Activated T-cell treated with anti-CD3 and anti-CD28 coated beads, Interleukin-2, amount 50 U/mL, for 4 hours (primary cell): ENCODE measurements at regions not wholly inside any gene's neighbourhood (a gene's known extent, or its start where the extent isn't known, plus 50 kb on each side); places are given as distances from the start of the nearest gene placed in this dataset.

Experiments
- ATAC-seq, 2 donors: fragments of 200-7000 bp; cut with Tn5 transposase; one replicate each; pipeline ENCODE4 v1.10.0; 2021
- DNase-seq: peaks from one replicate; pipeline ENCODE4 v3.0.0-alpha.2; 2020
- H3K27me3 Mint-ChIP-seq: one replicate; pipeline ENCODE4 v1.8.0; 2021; ENCODE audit warnings: low read depth, mixed read lengths
- H3K36me3 Mint-ChIP-seq: one replicate; pipeline ENCODE4 v1.8.0; 2022; ENCODE audit warnings: mixed read lengths; ENCODE audit not compliant: insufficient read depth
- H3K4me1 Mint-ChIP-seq: one replicate; pipeline ENCODE4 v1.8.0; 2021; ENCODE audit warnings: low read depth, mixed read lengths
- H3K4me3 Mint-ChIP-seq: one replicate; pipeline ENCODE4 v1.8.0; 2021; ENCODE audit warnings: mild to moderate bottlenecking, moderate library complexity, mixed read lengths
- H3K9me3 Mint-ChIP-seq: one replicate; pipeline ENCODE4 v1.8.0; 2021; ENCODE audit warnings: mixed read lengths

DNA sequence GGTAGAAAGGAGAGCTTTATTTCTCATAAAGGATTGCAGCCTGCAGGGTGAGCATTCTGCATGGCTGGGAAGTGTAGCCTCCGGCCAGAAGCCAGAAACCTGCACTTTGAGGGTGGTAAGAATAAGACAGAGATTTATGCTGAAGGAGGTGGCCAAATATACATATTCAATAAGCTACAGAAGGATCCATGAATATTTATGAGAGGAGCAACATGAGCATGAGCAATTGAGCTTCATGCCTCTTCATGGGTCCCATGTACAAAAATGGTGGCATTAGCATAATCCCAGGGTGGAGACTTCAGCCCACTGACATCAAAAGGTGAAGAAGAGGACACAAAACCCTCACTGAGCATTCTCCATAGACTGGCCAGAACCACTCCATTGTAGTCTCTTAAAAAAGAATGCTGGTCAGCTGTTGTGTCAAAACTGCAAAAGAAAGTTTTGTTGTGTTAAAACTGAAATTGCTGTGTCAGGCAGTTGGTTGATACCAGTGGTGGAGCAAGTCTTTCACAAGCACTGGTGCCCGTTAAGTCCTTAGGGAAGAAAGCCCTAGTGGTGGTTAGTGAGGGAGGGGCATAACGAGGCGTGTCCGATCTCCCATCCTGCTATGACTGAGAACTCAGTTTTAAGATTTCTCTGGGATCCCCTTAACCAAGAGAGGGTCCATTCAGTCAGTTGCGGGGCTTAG is 160.8 kb upstream of the MAP1B start:
- Mint-ChIP-seq H3K36me3 (no peaks in the 10 kb centered on the region), H3K4me1 (no peaks in the 10 kb centered on the region), H3K27me3 (peaks cover 4% of the 10 kb centered on the region), H3K4me3 (no peak overlapping the region), H3K9me3 (peaks cover 10% of the 10 kb centered on the region)
- no peak for DNase-seq
- no peak for ATAC-seq

DNA sequence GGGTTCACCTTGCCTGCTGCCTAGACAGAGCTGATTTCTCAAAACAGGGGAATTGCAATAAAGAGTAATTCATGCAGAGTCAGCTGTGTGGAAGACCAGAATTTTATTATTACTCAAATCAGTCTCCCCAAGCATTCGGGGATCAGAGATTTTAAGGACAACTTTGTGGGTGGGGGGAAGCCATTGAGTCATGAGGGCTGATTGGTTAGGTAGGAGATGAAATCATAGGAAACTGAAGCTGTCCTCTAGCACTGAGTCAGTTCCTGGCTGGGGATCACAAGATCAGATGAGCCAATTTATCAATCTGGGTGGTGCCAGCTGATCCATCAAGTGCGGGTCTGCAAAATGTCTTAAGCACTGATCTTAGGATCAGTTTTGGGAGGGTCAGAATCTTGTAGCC is 159.1 kb upstream of the MAP1B start:
- Mint-ChIP-seq H3K27me3 (peaks cover 14% of the 10 kb centered on the region), H3K9me3 (peaks cover 10% of the 10 kb centered on the region), H3K4me1 (no peaks in the 10 kb centered on the region), H3K36me3 (no peaks in the 10 kb centered on the region), H3K4me3 (no peak overlapping the region)
- ATAC-seq (no peak), DNase-seq (no peak)

DNA sequence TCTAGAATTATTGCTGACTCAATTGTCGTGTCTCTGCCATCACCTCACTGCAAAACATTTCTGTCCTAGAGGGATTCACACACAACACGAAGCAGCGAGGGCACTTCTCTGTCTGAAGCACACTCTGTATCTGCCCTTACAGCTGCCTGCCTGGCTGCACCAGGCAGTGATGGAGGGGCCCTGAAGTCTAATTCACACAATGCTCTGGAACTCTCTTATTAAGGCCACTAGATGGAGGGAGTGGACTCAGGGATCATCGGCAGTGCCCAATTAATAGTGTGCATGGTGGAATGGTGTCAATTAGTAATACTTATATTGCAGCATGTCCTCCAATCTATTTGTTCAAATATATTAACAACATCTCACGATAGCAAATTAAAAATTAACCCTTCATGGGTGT is 157.5 kb upstream of the MAP1B start:
- Mint-ChIP-seq H3K4me1 (no peaks in the 10 kb centered on the region), H3K4me3 (no peak overlapping the region), H3K27me3 (peaks cover 11% of the 10 kb centered on the region), H3K36me3 (no peaks in the 10 kb centered on the region), H3K9me3 (peaks cover 10% of the 10 kb centered on the region)
- ATAC-seq (no peak), DNase-seq (no peak)

DNA sequence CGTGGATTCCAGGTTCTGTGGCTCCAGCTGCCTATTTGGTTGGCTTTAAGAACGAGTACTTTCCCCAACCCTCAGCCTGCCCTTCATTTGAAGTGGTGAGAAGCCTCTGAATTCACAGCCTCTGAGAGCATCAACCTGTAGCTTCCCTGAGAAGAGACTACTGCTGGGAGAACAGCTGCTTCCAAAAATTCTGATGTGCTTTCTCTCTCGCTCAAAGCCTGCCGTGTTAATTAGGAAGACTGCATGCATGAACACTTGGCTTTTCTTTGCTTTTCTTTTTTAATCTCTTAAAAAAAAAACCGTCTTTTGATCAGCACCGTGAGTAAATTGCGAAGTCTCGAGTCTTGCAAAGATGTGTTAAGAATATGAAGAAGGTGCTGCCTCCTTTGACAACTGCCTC is 153.4 kb upstream of the MAP1B start:
- ATAC-seq (no peak), DNase-seq (no peak)
- Mint-ChIP-seq H3K27me3 (peaks cover 11% of the 10 kb centered on the region), H3K9me3 (peaks cover 2% of the 10 kb centered on the region), H3K4me3 (no peak overlapping the region), H3K36me3 (no peaks in the 10 kb centered on the region), H3K4me1 (no peaks in the 10 kb centered on the region)

DNA sequence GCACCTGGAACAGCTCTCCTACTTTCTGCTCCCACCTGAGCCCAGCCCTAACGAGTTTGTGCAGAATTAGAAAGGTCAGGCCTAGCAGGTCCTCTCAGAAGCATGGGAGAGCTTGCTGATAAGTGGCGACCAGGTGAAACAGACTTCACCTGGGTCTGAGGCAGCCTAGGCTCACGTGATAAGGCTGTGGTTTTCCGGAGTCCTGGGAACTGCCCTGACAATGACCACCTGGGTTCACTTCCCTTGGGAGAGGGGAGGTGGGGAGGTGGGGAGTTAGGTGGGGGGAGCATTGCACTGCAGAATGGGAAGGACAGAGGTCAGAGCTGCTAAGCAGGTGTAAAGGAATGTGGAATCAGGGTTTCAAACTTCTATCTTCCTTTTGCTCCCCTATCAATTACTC is 152.9 kb upstream of the MAP1B start:
- no peaks in the 10 kb centered on the region for H3K9me3 Mint-ChIP-seq
- H3K27me3 Mint-ChIP-seq, result peaks cover 11% of the 10 kb centered on the region
- H3K4me1 Mint-ChIP-seq, result no peaks in the 10 kb centered on the region
- no peaks in the 10 kb centered on the region for H3K36me3 Mint-ChIP-seq
- ATAC-seq (no peak), DNase-seq (no peak)
- no peak overlapping the region for H3K4me3 Mint-ChIP-seq

DNA sequence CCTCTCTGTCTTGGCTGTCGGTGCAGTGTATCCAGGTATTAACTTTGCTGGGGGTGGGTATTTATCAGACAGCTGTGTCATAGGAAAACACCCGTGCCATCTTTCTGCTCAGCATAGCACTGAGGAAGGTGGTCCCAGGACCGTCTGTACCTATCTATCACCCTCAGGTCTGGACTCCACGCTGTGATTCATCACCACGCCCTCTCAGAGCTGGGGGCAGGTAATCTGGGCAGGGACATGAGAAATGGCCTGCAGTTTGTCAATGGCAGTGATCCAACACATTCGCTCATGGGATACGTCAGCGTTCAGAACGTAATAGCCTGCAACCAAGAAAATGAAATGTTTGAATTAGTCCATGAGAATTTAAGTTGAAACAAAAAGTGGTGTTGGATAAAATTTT is 151.6 kb upstream of the MAP1B start:
- Mint-ChIP-seq H3K4me1 (no peaks in the 10 kb centered on the region), H3K27me3 (peaks cover 11% of the 10 kb centered on the region), H3K9me3 (no peaks in the 10 kb centered on the region), H3K4me3 (no peak overlapping the region), H3K36me3 (no peaks in the 10 kb centered on the region)
- DNase-seq (no peak), ATAC-seq (no peak)

DNA sequence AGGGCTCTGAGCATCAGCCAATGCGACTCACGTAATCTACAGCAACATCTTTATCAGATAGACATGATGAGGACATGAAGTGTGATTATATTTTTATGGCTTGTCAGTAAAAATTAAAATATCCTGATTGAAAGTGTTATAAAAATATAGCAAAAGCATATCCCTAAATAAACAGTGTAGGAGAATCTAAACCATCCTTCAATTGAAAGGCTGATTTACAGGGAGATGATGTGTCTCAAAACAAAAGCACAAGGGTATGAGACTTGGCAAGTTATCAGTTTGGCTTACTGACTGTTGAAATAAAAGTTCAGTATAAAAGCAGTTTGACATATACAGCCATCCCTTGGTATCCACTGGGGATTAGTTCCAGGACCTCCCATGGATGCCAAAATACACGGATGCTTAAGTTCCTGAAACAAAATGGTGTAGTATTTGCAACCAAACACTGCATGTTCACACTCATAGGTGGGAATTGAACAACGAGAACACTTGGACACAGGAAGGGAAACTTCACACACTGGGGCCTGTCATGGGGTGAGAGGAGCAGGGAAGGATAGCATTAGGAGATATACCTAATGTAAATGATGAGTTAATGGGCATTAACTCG is 149.9 kb upstream of the MAP1B start:
- ATAC-seq, result no peak
- no peaks in the 10 kb centered on the region for H3K36me3 Mint-ChIP-seq
- no peak overlapping the region for H3K4me3 Mint-ChIP-seq
- DNase-seq, result no peak
- H3K9me3 Mint-ChIP-seq, result no peaks in the 10 kb centered on the region
- H3K4me1 Mint-ChIP-seq, result no peaks in the 10 kb centered on the region
- peaks cover 8% of the 10 kb centered on the region for H3K27me3 Mint-ChIP-seq

DNA sequence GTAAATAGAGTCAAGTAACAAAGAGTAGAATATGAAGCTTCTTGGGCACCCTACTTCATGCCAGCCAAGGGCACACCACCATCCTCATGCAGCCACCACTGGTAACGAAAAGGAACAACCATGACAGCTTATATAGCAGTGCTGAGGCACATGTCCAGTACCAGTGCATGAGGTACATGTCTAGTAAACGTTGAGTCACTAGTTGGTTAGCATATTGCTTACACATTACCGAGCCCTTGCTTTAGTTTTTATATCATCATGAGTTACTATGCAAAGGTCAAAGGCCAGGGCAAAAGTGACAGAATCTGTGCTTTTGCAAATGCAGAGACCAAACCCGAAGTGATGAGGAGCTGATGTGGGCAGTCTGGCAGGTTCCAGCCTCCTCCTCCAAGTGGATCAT is 147.1 kb upstream of the MAP1B start:
- Mint-ChIP-seq H3K27me3 (no peaks in the 10 kb centered on the region), H3K4me3 (no peak overlapping the region), H3K36me3 (no peaks in the 10 kb centered on the region), H3K9me3 (no peaks in the 10 kb centered on the region), H3K4me1 (no peaks in the 10 kb centered on the region)
- DNase-seq (no peak), ATAC-seq (no peak)

DNA sequence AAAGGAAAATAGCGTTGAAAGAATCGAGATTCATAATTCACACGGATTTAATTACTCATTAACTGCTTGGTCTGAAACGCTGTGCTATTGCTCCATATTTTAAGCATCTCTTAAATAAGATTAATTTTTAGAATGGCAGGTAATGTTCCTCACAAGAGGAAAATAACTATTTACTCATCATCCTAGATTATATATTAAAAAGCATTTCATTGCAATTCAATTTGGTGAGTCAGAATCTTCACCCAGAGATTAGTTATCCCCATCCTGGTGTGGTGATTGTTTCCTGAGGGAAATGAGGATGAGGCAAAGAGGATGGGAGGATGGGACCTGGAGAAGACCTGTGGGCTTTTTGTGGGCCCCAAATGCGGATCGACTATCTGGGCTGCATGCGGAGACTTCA is 145.5 kb upstream of the MAP1B start:
- H3K4me1 Mint-ChIP-seq, result no peaks in the 10 kb centered on the region
- no peaks in the 10 kb centered on the region for H3K27me3 Mint-ChIP-seq
- no peak overlapping the region for H3K4me3 Mint-ChIP-seq
- H3K9me3 Mint-ChIP-seq, result no peaks in the 10 kb centered on the region
- H3K36me3 Mint-ChIP-seq, result no peaks in the 10 kb centered on the region
- ATAC-seq (no peak), DNase-seq (no peak)

DNA sequence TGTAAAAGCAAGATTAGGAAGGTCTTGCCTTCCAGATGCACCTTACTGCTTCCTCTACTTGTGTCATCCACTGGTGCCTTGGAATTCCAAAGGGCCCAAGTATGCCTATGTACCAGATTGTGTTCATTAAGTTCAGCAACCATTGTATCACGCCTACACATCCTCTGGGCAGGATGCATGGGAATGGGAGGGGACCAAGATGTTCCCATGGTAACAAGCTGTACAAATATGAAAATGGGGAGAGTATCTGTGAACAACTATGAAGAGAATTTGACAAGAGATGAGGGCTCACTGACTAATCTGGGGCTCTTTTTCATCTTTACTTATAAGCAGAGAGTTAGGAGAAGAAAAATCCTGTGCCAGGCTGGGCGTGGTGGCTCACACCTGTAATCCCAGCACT is 137.8 kb upstream of the MAP1B start:
- Mint-ChIP-seq H3K4me3 (no peak overlapping the region), H3K36me3 (no peaks in the 10 kb centered on the region), H3K4me1 (no peaks in the 10 kb centered on the region), H3K9me3 (no peaks in the 10 kb centered on the region), H3K27me3 (peaks cover 8% of the 10 kb centered on the region)
- DNase-seq, result no peak
- ATAC-seq, result no peak

DNA sequence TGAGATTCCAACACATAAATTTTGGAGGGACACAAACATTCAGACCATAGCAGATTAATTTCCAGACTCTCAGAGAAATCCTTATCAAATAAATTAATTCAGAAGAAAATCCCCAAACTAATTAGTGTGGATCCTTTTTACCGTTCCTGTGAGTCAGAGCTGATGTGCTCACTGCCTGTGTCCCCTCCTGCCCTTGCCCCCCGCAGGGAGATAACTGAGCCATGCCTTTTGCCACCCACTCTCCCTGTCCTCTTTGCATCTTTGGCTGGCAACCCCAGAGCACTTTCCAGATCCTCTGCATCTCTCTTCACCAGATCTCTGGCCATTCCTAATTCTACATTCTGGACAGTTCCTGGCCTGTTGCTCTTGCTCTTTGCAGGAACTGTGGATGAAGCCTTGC is 135.4 kb upstream of the MAP1B start:
- no peaks in the 10 kb centered on the region for H3K4me1 Mint-ChIP-seq
- ATAC-seq (no peak), DNase-seq (no peak)
- H3K36me3 Mint-ChIP-seq, result no peaks in the 10 kb centered on the region
- peaks cover 8% of the 10 kb centered on the region for H3K27me3 Mint-ChIP-seq
- H3K4me3 Mint-ChIP-seq, result no peak overlapping the region
- no peaks in the 10 kb centered on the region for H3K9me3 Mint-ChIP-seq

DNA sequence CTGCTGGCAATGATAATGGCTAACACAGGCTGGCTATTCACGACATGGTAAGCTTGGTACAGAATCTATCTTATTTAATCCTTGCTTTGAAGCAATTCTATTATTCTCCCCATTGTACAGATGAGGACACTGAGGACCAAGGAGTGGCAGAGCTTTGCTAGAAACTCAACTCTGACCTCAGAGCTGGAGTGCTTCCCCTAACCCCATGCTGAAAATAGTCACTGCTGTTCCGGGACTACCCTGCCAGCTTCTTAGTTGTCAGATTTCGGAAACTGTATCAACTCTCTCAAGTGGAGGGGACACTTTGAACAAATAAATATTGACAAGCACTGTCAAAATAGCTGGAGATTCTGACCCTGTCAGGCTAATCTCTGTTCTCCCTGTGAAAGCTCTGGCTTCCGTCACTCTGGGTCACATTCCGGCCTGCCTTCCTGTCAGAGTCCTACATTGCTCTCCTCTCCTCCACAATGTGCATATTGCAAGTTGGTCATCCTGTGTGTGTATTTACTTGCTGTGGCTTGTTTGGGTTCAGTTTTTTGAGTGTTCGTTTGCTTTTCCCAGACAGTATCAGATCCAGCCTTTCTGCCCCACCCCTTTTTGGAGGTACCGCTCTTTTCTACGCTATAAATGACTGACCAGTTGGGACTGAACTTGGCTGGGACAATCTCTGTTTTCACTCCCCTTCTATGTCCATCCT is 134.3 kb upstream of the MAP1B start:
- DNase-seq, result no peak
- H3K4me3 Mint-ChIP-seq, result no peak overlapping the region
- no peak for ATAC-seq

DNA sequence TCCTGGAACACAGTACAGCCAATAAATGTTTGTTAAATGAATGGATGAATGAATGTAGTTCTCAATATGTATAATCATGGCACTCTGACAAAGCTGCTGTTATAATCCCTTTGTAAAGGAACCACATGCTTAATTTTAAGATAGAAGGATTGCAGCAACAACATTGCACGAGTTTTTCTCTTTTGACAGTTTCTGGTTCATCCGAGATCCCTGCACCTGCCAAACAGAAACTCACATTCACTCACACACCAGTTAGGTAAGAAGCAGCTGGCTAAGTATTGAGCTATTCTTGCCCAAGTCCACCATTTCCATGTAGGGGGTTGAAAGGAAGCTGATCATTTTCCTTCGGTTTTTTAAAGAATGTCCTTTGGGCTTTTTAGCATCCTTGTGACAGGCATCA is 133.7 kb upstream of the MAP1B start:
- ATAC-seq (no peak), DNase-seq (no peak)
- Mint-ChIP-seq H3K36me3 (no peaks in the 10 kb centered on the region), H3K4me3 (no peak overlapping the region), H3K27me3 (peaks cover 8% of the 10 kb centered on the region), H3K4me1 (no peaks in the 10 kb centered on the region), H3K9me3 (no peaks in the 10 kb centered on the region)

More for the DNA sequence above, 134.3 kb upstream of the MAP1B start:
- no peaks in the 10 kb centered on the region for H3K36me3 Mint-ChIP-seq
- H3K9me3 Mint-ChIP-seq, result no peaks in the 10 kb centered on the region
- H3K27me3 Mint-ChIP-seq, result peaks cover 8% of the 10 kb centered on the region
- H3K4me1 Mint-ChIP-seq, result no peaks in the 10 kb centered on the region

DNA sequence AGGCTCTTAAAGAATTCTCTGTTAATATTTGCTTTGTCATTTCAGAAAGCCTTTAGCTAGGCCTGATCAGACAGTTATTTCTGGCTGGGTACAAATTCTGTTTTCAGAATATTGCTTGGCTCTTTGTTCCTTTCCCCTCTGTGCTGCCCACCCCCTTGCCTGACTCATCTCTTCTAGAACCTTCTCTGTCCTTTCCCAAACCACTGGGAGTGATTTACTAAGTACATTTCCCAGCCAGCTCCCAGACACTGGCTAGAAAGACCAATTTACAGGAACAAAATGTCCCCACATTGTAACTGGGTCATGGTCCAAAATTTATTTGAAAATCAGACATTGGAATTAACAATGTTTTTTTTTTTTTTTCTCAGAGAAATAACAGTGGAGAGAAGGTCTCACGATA is 133.1 kb upstream of the MAP1B start:
- Mint-ChIP-seq H3K4me1 (no peaks in the 10 kb centered on the region), H3K36me3 (no peaks in the 10 kb centered on the region)

DNA sequence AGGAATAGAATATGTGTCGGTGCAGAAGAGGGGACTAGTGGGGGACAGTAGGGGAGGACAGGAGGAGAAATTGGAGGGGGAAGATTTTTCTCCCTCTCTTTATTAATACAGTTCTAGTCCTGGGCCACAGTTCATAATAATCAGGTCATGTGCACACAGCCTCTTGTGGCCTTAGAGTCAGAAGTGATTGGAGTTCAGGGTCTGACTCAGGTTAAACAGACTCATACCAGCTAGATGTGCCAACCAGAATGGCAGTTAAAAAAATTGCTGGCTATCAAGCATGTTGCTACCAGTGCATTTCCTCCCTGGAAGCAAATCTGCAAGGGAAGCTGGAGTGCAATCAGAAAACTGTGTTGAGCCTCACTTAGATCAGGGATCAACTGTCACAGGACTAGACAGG is 132.7 kb upstream of the MAP1B start:
- no peaks in the 10 kb centered on the region for H3K36me3 Mint-ChIP-seq
- peaks cover 2% of the 10 kb centered on the region for H3K27me3 Mint-ChIP-seq
- no peaks in the 10 kb centered on the region for H3K9me3 Mint-ChIP-seq
- H3K4me1 Mint-ChIP-seq, result no peaks in the 10 kb centered on the region
- ATAC-seq (no peak), DNase-seq (no peak)
- H3K4me3 Mint-ChIP-seq, result no peak overlapping the region

More for the DNA sequence above, 133.1 kb upstream of the MAP1B start:
- ATAC-seq (no peak), DNase-seq (no peak)
- Mint-ChIP-seq H3K9me3 (no peaks in the 10 kb centered on the region), H3K4me3 (no peak overlapping the region), H3K27me3 (peaks cover 4% of the 10 kb centered on the region)
